ENCODE measurements at regions not wholly inside any gene's neighbourhood (a gene's known extent, or its start where the extent isn't known, plus 50 kb on each side); places are given as distances from the start of the nearest gene placed in this dataset.
"Not testable (repeated sequence)": the region's sequence is repeated elsewhere in the genome, so short reads cannot be mapped to it uniquely, and the experiment has no call there.

DNA sequence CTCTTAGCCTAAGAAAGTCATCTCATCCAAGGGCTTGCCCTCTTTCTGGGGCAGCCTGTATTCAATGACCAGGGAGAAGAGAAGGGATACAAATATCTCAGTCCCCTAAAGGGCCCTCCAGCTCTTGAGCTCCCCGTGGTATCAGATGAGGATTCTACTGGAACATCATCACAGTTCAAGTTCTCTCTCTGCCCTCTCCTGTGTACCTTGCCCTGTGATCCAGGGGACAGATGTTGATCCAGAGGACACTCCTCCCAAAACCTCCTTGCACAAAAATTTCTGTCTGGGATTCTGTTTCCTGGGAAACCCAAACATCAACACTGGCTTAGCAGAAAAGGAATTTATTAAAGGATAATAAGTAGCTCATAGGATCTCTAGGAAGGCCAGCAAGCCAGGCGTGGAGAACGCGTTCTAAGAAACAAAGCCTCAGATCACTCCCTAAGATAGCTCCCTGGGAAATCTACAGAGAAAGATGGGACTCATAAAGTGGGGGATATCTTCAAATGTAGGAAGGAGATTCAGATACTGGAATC lies 296.3 kb upstream of the KLF3 start:
- no peaks in the 10 kb centered on the region for H3K36me3 ChIP-seq (replicated peaks; ENCODE audit: control insufficient read depth, insufficient read depth, low read length)
- H3K4me3 ChIP-seq (ENCODE audit: insufficient read depth, low read depth, low read length): no peak overlapping the region
- no peaks in the 10 kb centered on the region for H3K27me3 ChIP-seq (ENCODE audit: control insufficient read depth, insufficient read depth, low read length)
- DNase-seq: no peak

DNA sequence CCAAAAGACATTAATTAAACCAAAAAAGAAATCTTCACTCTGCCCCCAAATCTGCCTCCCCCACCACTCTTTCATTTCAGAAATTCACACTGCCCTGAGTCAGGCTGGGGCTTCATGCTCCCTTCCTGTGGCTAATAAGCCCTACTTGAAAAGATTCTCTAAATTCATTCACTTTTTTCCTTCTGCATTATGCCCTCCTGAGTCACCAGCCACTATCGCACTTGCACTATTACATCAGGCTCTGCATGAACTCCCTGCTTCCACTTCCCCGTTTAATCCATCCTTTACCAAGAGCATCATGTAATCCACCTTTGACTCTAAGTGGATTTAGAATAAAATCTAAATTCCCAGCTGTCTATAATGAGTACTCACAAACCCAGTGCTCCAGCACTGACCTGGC lies 295.4 kb upstream of the KLF3 start:
- no peaks in the 10 kb centered on the region for H3K36me3 ChIP-seq (replicated peaks; ENCODE audit: control insufficient read depth, insufficient read depth, low read length)
- no peak for DNase-seq
- no peaks in the 10 kb centered on the region for H3K27me3 ChIP-seq (ENCODE audit: control insufficient read depth, insufficient read depth, low read length)
- H3K4me3 ChIP-seq (ENCODE audit: insufficient read depth, low read depth, low read length): no peak overlapping the region

DNA sequence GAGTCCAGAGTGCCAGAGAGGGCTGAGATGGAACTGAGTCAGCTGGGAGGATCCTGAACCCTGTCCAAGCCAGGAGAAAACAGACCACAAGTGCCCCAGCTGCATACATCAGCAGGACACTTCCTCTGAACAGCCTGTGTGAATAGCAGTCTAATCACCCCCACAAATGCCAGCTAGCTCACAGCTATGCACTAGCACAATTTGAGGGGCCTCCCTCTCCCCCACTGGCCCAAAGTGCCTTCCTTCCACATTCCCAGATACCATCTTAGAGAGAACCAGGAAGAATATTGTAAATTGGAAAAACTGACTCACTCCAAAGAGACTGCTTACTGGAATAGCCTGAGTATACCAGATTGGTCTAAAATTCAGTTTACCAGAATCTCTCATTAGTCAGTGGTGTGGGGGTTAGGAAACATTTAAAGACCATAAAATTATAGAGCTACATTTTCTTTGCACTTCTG lies 292.6 kb upstream of the KLF3 start:
- no peak for DNase-seq
- no peaks in the 10 kb centered on the region for H3K27me3 ChIP-seq (ENCODE audit: control insufficient read depth, insufficient read depth, low read length)
- no peaks in the 10 kb centered on the region for H3K36me3 ChIP-seq (replicated peaks; ENCODE audit: control insufficient read depth, insufficient read depth, low read length)
- H3K4me3 ChIP-seq (ENCODE audit: insufficient read depth, low read depth, low read length): no peak overlapping the region

DNA sequence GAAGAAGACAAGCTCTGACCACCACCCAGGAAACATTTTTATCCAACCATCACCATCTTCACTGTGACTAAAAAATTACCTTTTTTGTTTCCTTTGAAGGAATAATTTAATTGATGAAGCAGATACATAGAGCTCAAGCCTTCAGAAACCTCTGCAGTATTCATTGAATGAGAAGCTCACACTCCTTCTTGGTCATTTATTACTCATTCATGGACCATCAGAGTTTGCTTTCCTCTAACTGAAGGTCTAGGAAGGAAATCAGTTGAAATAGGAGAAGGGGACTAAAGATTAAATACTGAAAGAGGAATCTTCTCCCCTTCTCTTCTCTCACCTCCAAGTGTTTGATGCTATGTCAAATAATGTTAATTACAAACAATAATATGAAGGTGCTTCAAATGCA lies 290.6 kb upstream of the KLF3 start:
- H3K4me3 ChIP-seq (ENCODE audit: insufficient read depth, low read depth, low read length): no peak overlapping the region
- H3K36me3 ChIP-seq (replicated peaks; ENCODE audit: control insufficient read depth, insufficient read depth, low read length): no peaks in the 10 kb centered on the region
- H3K27me3 ChIP-seq (ENCODE audit: control insufficient read depth, insufficient read depth, low read length): no peaks in the 10 kb centered on the region
- no peak for DNase-seq

DNA sequence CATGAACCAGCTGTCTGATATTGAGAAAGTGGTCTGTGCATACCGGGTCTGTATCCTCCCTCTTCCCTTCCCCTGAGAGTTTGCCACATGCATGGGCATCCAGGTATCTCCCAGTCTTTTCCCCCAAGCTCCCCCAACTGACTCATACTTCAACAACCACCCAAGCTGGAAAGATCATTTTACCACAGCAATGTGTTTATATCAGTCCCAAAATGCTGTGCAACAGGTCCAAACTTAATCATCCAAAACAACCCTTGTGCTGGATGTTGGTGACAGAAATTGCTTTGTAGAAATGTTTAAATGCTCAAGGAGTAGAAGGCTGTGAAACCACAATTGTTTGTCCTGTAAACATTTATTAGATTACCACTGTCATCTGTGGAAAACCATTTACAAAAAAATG lies 286.8 kb upstream of the KLF3 start:
- no peak overlapping the region for H3K4me3 ChIP-seq (ENCODE audit: insufficient read depth, low read depth, low read length)
- H3K27me3 ChIP-seq (ENCODE audit: control insufficient read depth, insufficient read depth, low read length): no peaks in the 10 kb centered on the region
- DNase-seq: no peak
- H3K36me3 ChIP-seq (replicated peaks; ENCODE audit: control insufficient read depth, insufficient read depth, low read length): no peaks in the 10 kb centered on the region

DNA sequence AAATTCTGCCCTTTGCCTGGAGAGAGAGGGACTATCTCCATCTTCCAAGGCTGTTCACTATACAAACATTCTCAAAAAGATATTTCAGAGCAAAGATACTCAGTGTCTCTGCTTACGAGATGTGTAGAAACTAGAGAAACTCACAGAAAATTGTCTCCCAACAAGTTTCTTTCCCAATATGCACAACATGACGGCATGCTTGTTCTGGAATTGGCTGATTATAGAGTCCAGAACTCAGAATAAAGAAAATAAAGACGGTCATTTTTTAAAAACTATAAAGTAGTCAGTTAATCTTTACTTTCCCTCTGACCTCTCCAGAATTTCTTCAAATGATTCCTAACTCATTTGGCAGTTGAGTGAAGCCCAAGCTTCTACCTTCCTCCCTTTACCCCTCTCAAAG lies 285.5 kb upstream of the KLF3 start:
- no peaks in the 10 kb centered on the region for H3K27me3 ChIP-seq (ENCODE audit: control insufficient read depth, insufficient read depth, low read length)
- no peak for DNase-seq
- no peak overlapping the region for H3K4me3 ChIP-seq (ENCODE audit: insufficient read depth, low read depth, low read length)
- H3K36me3 ChIP-seq (replicated peaks; ENCODE audit: control insufficient read depth, insufficient read depth, low read length): no peaks in the 10 kb centered on the region

DNA sequence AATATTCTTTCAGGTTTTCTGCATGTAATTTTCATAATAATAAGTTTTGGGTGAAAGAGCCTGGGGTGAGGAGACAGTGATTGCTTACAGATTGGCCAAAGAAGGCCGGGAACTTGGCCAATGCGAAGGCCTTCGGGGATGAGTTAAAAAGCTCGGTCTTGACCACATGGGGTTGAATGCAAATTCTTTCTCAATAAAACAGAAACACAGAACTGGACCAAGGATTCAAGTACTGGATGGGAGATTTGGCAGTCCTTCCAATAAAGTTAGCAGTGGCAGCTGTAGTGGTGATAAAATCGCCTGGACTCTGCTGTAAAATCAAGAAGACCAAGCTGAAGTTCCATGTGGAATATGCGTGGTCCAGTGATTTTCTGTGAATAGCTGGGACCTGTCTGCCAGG lies 282.2 kb upstream of the KLF3 start:
- DNase-seq: no peak

DNA sequence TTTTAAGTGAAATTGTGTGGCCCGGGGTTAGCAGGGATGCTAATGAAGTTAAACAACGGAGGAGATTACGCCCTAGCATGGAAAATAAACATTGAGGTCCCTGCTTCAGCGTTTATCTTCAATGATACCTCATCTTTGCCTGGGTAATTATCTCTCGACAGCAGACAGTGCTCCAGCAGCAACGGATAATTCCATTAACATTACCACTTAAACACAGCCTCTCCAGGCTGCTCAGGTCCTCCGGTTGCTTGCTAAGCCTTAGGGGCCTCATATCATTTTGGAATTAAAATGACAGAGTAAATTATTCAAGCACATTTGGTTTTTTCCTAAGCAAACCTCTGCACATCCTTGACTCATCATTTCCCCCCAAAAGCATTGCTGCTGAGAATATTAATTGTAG lies 281.5 kb upstream of the KLF3 start:
- no peak for DNase-seq
- no peaks in the 10 kb centered on the region for H3K36me3 ChIP-seq (replicated peaks; ENCODE audit: control insufficient read depth, insufficient read depth, low read length)

More for the DNA sequence above, 282.2 kb upstream of the KLF3 start:
- H3K27me3 ChIP-seq (ENCODE audit: control insufficient read depth, insufficient read depth, low read length): no peaks in the 10 kb centered on the region
- H3K4me3 ChIP-seq (ENCODE audit: insufficient read depth, low read depth, low read length): no peak overlapping the region
- no peaks in the 10 kb centered on the region for H3K36me3 ChIP-seq (replicated peaks; ENCODE audit: control insufficient read depth, insufficient read depth, low read length)

DNA sequence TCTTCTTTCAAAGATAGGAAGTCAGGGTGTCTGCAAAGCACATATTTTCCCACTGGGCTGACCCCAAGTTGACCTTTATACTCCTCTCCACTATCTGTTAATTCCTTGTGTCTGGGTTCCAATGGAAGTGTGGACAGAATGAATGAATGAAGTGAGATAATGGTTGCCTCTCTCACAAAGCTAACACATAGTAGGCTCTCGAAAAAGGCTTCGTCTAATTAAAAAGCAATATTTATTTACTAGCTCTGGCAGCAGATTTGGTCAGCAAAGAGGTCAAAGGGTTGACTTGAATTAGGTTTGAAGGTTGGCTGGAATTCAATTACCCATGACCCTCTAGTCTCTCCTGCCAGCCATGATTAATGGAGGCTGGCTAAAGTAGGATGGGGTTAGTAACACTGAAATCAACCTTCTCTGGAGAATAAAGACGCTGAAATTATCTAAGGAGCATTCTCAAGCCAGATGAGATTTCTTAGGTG lies 280.3 kb upstream of the KLF3 start:
- Histone ChIP-seq H3K27me3 (ENCODE audit: control insufficient read depth, insufficient read depth, low read length) (no peaks in the 10 kb centered on the region), H3K36me3 (replicated peaks; ENCODE audit: control insufficient read depth, insufficient read depth, low read length) (no peaks in the 10 kb centered on the region), H3K4me3 (ENCODE audit: insufficient read depth, low read depth, low read length) (no peak overlapping the region)
- DNase-seq: no peak

More for the DNA sequence above, 281.5 kb upstream of the KLF3 start:
- no peaks in the 10 kb centered on the region for H3K27me3 ChIP-seq (ENCODE audit: control insufficient read depth, insufficient read depth, low read length)
- H3K4me3 ChIP-seq (ENCODE audit: insufficient read depth, low read depth, low read length): no peak overlapping the region

DNA sequence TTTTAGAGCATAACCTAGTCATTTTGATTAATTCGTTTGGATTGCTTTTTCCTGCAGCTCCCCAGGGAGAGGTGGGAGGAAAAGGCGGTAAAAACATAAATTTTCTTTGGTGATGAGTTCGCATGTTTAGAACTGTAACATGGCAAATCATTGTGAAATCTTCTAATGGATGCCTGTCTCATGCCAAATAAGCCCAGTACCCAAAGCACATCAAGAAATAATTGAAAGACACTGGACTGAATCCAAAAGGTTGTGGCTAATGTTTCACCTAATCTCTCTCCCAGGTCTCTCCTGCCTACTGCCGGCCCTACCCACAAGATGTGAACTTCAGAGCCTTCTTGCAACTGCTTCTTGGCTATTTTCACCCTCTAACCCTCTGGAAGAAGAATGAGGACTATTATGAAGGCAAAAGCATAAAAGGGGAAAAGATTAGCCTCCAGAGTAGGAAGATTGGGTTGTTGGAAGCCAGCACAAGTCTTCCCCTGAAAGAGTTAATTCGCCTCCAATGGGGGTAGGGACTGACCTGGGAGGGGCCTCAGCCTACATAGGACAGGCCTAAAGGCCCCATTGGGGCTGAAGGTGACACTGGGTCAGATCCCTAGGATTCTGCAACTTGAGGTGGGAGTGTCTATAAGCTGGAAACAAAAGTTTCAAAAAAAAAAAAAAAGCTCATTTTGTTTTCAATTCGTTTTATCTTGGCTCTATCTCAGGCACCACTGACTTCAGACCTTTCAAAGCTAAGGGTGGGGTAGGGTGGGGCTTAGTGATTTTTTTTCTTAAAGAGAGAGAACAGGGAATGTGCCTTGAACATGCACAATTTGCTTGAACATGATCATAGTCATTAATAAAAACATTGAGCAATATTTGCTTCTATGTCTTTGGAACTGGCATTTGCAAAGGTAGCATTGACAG lies 278.6 kb upstream of the KLF3 start:
- H3K4me3 ChIP-seq (ENCODE audit: insufficient read depth, low read depth, low read length): no peak overlapping the region
- DNase-seq: peak; percentile 39
- no peaks in the 10 kb centered on the region for H3K27me3 ChIP-seq (ENCODE audit: control insufficient read depth, insufficient read depth, low read length)

DNA sequence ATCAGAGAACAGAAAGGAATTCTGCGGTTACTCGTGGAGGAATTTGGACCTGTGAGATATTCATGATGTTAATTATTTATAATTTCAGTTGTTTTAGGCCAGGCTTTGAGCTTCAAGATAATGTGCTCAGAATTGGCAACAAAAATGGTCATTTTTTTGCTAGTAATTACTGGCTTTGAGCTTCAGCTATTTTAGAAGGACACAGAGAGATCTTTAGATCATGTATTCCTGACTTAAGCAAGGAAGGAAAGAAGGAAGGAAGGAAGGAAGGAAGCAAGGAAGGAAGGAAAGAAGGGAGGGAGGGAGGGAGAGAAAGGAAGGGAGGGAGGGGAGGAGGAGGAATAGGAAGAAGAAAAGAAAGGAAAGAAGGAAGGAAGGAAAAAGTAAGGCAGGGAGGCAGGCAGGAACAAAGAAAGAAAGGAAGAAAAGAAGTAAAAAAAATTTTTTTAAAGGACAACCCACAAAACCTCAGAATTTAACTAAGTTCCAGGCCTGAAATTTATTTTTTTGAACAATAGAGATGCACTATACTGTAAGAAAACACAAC lies 277.9 kb upstream of the KLF3 start:
- Histone ChIP-seq H3K27me3 (ENCODE audit: control insufficient read depth, insufficient read depth, low read length) (no peaks in the 10 kb centered on the region), H3K36me3 (replicated peaks; ENCODE audit: control insufficient read depth, insufficient read depth, low read length) (no peaks in the 10 kb centered on the region), H3K4me3 (ENCODE audit: insufficient read depth, low read depth, low read length) (no peak overlapping the region)
- DNase-seq: no peak

More for the DNA sequence above, 278.6 kb upstream of the KLF3 start:
- H3K36me3 ChIP-seq (replicated peaks; ENCODE audit: control insufficient read depth, insufficient read depth, low read length): no peaks in the 10 kb centered on the region

DNA sequence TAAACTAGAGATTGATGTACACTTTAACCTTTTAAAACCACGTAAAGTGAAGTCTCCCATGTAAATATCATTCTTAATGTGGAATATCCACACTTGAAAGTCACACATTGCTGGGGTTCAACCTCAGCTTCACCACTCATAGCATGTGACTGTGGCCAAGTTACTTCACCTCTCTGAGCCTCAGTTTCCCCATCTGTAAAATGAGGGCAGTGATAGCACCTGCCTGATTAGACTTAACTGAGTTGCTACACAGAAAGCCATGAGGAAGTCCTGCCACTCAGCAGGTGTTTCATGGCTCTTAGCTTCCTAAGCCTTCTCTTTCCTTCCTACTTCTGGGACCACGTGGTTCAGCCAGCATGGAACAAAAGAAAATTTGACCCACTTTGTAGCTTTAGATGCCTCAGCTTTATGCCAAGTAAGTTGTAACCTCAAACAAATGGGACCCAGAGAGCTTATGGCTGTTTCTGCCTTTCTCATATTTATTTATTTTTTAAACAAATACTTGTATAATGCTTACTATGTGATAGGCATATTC lies 277.3 kb upstream of the KLF3 start:
- H3K27me3 ChIP-seq (ENCODE audit: control insufficient read depth, insufficient read depth, low read length): no peaks in the 10 kb centered on the region
- no peak overlapping the region for H3K4me3 ChIP-seq (ENCODE audit: insufficient read depth, low read depth, low read length)
- no peaks in the 10 kb centered on the region for H3K36me3 ChIP-seq (replicated peaks; ENCODE audit: control insufficient read depth, insufficient read depth, low read length)
- DNase-seq: no peak

DNA sequence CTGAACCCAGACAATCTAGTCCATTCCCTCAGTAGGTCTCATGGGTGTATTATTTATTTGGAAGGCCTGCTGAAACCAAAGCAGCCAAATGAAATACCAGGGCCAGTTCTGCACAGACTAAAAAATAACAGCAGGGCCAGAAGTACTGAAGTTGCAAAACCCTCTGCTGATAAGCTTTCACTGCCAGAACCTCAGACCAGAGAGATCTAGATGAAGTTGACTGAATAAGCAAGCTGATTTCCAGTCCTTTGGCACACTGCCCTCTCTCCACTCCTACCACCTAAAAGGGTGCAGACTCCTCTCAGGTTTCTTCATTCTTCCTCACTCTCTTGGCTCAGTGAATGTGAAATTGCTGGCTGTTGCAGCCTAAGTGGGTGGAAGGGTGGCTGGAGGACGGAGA lies 276.7 kb upstream of the KLF3 start:
- no peak for DNase-seq
- H3K27me3 ChIP-seq (ENCODE audit: control insufficient read depth, insufficient read depth, low read length): no peaks in the 10 kb centered on the region
- no peaks in the 10 kb centered on the region for H3K36me3 ChIP-seq (replicated peaks; ENCODE audit: control insufficient read depth, insufficient read depth, low read length)
- H3K4me3 ChIP-seq (ENCODE audit: insufficient read depth, low read depth, low read length): no peak overlapping the region

DNA sequence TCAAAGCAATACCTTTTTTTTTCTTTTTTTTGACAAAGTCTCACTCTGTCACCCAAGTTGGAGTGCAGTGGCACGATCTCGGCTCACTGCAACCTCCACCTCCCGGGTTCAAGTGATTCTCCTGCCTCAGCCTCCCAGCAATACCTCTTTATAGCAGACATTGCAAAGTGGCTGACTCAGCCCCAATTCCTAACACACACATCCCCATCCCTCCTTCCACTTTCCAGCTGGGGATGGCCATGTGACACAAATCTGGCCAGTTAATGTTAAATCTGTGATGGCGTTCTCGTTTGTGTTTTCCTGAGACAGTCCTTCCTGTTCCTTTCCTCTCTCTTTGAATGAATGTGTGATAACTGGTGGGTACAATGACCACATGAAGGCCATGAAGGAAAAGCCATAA lies 276.2 kb upstream of the KLF3 start:
- no peaks in the 10 kb centered on the region; the same call in 1 of the 2 replicates for H3K36me3 ChIP-seq (replicated peaks; ENCODE audit: control insufficient read depth, insufficient read depth, low read length)
- no peak for DNase-seq

DNA sequence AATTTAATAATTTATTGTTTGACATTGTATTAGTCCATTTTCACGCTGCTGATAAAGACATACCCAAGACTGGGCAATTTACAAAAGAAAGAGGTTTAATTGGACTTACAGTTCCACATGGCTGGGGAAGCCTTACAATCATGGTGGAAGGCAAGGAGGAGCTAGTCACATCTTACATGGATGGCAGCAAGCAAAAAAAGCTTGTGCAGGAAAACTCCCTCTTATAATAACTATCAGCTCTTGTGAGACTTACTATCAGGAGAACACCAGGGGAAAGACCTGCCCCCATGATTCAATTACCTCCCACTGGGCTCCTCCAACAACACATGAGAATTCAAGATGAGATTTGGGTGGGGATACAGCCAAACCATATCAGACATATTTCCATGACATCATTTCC lies 275.1 kb upstream of the KLF3 start:
- not testable (repeated sequence) for H3K36me3 ChIP-seq (replicated peaks; ENCODE audit: control insufficient read depth, insufficient read depth, low read length); H3K27me3 ChIP-seq (ENCODE audit: control insufficient read depth, insufficient read depth, low read length); H3K4me3 ChIP-seq (ENCODE audit: insufficient read depth, low read depth, low read length); DNase-seq

More for the DNA sequence above, 276.2 kb upstream of the KLF3 start:
- H3K4me3 ChIP-seq (ENCODE audit: insufficient read depth, low read depth, low read length): no peak overlapping the region
- no peaks in the 10 kb centered on the region for H3K27me3 ChIP-seq (ENCODE audit: control insufficient read depth, insufficient read depth, low read length)
